IMR-90 (cell line): ENCODE measurements at regions not wholly inside any gene's neighbourhood (a gene's known extent, or its start where the extent isn't known, plus 50 kb on each side); places are given as distances from the start of the nearest gene placed in this dataset.

Source experiments
- ATAC-seq: fragments of 200-7000 bp; cut with Tn5 transposase; 2 replicates; pipeline ENCODE4 v1.9.1; 2020; ENCODE audit warnings: low read depth, mild to moderate bottlenecking, moderate library complexity
- BruUV-seq: library from RNA; stranded (reverse); fragments of 400-500 nt; replicated peaks from 2 replicates; lab custom pipeline; 2021; lab: Mats Ljungman, UMichigan
- CTCF ChIA-PET: fragments of 300-600 bp; formaldehyde crosslinking; extraction: SDS; loops from one replicate; lab custom pipeline; 2021; ENCODE audit warnings: antibody characterized with exemption; lab: Yijun Ruan, JAX
- POLR2A ChIA-PET: fragments of 300-600 bp; sonication (Branson Sonifier 250); formaldehyde crosslinking; loops from one replicate; lab custom pipeline; 2022; ENCODE audit warnings: antibody characterized with exemption; ENCODE audit not compliant: unreplicated experiment; lab: Charles Lee
- DNase-seq: peaks from one replicate; pipeline ENCODE4 v3.0.0; 2013
- H2AFZ ChIP-seq: replicated peaks from 2 replicates; pipeline ENCODE3; 2013; ENCODE audit warnings: low read length, mild to moderate bottlenecking; ENCODE audit not compliant: poor library complexity
- H2AK5ac ChIP-seq: 2 replicates; pipeline ENCODE4 v1.6.1; 2013; ENCODE audit warnings: low read depth, low read length, inconsistent platforms
- H2AK9ac ChIP-seq: replicated peaks from 2 replicates; pipeline ENCODE3; 2013; ENCODE audit warnings: mild to moderate bottlenecking, low read depth, low read length, moderate library complexity; ENCODE audit not compliant: poor library complexity
- H2BK120ac ChIP-seq: 2 replicates; pipeline ENCODE4 v1.6.1; 2013; ENCODE audit warnings: low read depth, low read length, inconsistent platforms
- H2BK15ac ChIP-seq: 3 replicates; pipeline ENCODE4 v1.6.1; 2013; ENCODE audit warnings: low read depth, low read length, inconsistent platforms
- H2BK20ac ChIP-seq: 2 replicates; pipeline ENCODE4 v1.6.1; 2013; ENCODE audit warnings: low read depth, mild to moderate bottlenecking, inconsistent platforms, low read length, moderate library complexity
- H2BK5ac ChIP-seq: 2 replicates; pipeline ENCODE4 v1.6.1; 2013; ENCODE audit warnings: mild to moderate bottlenecking, low read depth, low read length, inconsistent platforms; ENCODE audit not compliant: poor library complexity, severe bottlenecking
- H3K14ac ChIP-seq: replicated peaks from 2 replicates; pipeline ENCODE4 v1.6.1; 2013; ENCODE audit warnings: low read depth, low read length, inconsistent platforms
- H3K18ac ChIP-seq: 2 replicates; pipeline ENCODE4 v1.6.1; 2013; ENCODE audit warnings: low read depth, low read length, control low read depth
- H3K23ac ChIP-seq: 2 replicates; pipeline ENCODE4 v1.6.1; 2013; ENCODE audit warnings: low read depth, low read length, inconsistent platforms
- H3K27ac ChIP-seq: 2 replicates; pipeline ENCODE4 v1.5.1; 2013; ENCODE audit warnings: mild to moderate bottlenecking, control low read depth, low read length; ENCODE audit not compliant: insufficient read depth
- H3K27me3 ChIP-seq: 2 replicates; pipeline ENCODE4 v1.6.1; 2013; ENCODE audit warnings: low read length; ENCODE audit not compliant: control insufficient read depth, insufficient read depth
- H3K36me3 ChIP-seq: 2 replicates; pipeline ENCODE4 v1.6.1; 2013; ENCODE audit warnings: low read length, mixed read lengths; ENCODE audit not compliant: control insufficient read depth, insufficient read depth
- H3K4ac ChIP-seq: 2 replicates; pipeline ENCODE4 v1.6.1; 2013; ENCODE audit warnings: low read depth, low read length, inconsistent platforms
- H3K4me1 ChIP-seq: 2 replicates; pipeline ENCODE4 v1.6.1; 2013; ENCODE audit warnings: low read length, mixed read lengths; ENCODE audit not compliant: control insufficient read depth, insufficient read depth
- H3K4me2 ChIP-seq: 2 replicates; pipeline ENCODE4 v1.6.1; 2013; ENCODE audit warnings: low read depth, mild to moderate bottlenecking, control low read depth, low read length, moderate library complexity
- H3K4me3 ChIP-seq: 2 replicates; pipeline ENCODE4 v1.5.1; 2013; ENCODE audit warnings: low read depth, mild to moderate bottlenecking, control low read depth, low read length, moderate library complexity; ENCODE audit not compliant: insufficient read depth
- H3K56ac ChIP-seq: 2 replicates; pipeline ENCODE4 v1.6.1; 2013; ENCODE audit warnings: low read length, inconsistent platforms; ENCODE audit not compliant: insufficient read depth; ENCODE audit errors: extremely low read depth
- H3K79me1 ChIP-seq, 2 experiments: 2 replicates each; pipeline ENCODE4 v1.6.1; 2013; ENCODE audit warnings: low read length in 2 of 2, inconsistent platforms in 1 of 2, low read depth in 1 of 2
- H3K9ac ChIP-seq: 2 replicates; pipeline ENCODE4 v1.6.1; 2013; ENCODE audit warnings: low read depth, low read length, control low read depth
- H3K9me1 ChIP-seq: 2 replicates; pipeline ENCODE4 v1.6.1; 2013; ENCODE audit warnings: low read length, inconsistent platforms; ENCODE audit not compliant: insufficient read depth
- H3K9me3 ChIP-seq: 2 replicates; pipeline ENCODE4 v1.6.1; 2013; ENCODE audit warnings: low read length; ENCODE audit not compliant: control insufficient read depth, insufficient read depth
- H4K20me1 ChIP-seq: 2 replicates; pipeline ENCODE4 v1.6.1; 2013; ENCODE audit warnings: low read length, inconsistent platforms; ENCODE audit not compliant: insufficient read depth
- H4K5ac ChIP-seq: 2 replicates; pipeline ENCODE4 v1.6.1; 2013; ENCODE audit warnings: mild to moderate bottlenecking, low read depth, low read length, control low read depth
- H4K8ac ChIP-seq, 2 experiments: 2 replicates each; pipeline ENCODE4 v1.6.1; 2013; ENCODE audit warnings: low read depth in 2 of 2, low read length in 2 of 2, control low read depth in 1 of 2, inconsistent platforms in 1 of 2
- H4K91ac ChIP-seq: 2 replicates; pipeline ENCODE4 v1.6.1; 2013; ENCODE audit warnings: low read depth, low read length, inconsistent platforms; ENCODE audit not compliant: insufficient read depth
- BHLHE40 ChIP-seq: fragments of 150-350 bp; IDR thresholded peaks from 2 replicates; pipeline ENCODE4 v1.6.1; 2016; ENCODE audit warnings: mild to moderate bottlenecking, low read depth, low read length
- CEBPB ChIP-seq: IDR thresholded peaks from 2 replicates; pipeline ENCODE4 v1.6.1; 2012; ENCODE audit warnings: low read depth, low read length, improper control_type of control experiment
- CHD1 ChIP-seq: IDR thresholded peaks from 2 replicates; pipeline ENCODE4 v1.6.1; 2012; ENCODE audit warnings: low read depth, low read length, improper control_type of control experiment
- FOS ChIP-seq: fragments of 150-350 bp; IDR thresholded peaks from 2 replicates; pipeline ENCODE4 v1.6.1; 2016; ENCODE audit warnings: low read depth, low read length
- MAZ ChIP-seq: IDR thresholded peaks from 2 replicates; pipeline ENCODE4 v1.6.1; 2012; ENCODE audit warnings: low read depth, mild to moderate bottlenecking, low read length, improper control_type of control experiment, moderate library complexity, borderline replicate concordance
- MXI1 ChIP-seq: IDR thresholded peaks from 2 replicates; pipeline ENCODE4 v1.6.1; 2012; ENCODE audit warnings: low read depth, mild to moderate bottlenecking, low read length, moderate library complexity, borderline replicate concordance
- NFE2L2 ChIP-seq: fragments of 150-350 bp; IDR thresholded peaks from 2 replicates; pipeline ENCODE4 v1.6.1; 2016; ENCODE audit warnings: low read depth, mild to moderate bottlenecking, low read length
- POLR2A ChIP-seq: IDR thresholded peaks from 2 replicates; pipeline ENCODE4 v1.6.1; 2012; ENCODE audit warnings: mild to moderate bottlenecking, low read depth, low read length
- RAD21 ChIP-seq: IDR thresholded peaks from 2 replicates; pipeline ENCODE4 v1.6.1; 2012; ENCODE audit warnings: low read length, improper control_type of control experiment
- RCOR1 ChIP-seq: IDR thresholded peaks from 2 replicates; pipeline ENCODE4 v1.6.1; 2012; ENCODE audit warnings: mild to moderate bottlenecking, low read length, improper control_type of control experiment; ENCODE audit not compliant: insufficient replicate concordance
- RFX5 ChIP-seq: IDR thresholded peaks from 2 replicates; pipeline ENCODE4 v1.8.0; 2012; ENCODE audit warnings: low read depth, mild to moderate bottlenecking, low read length, moderate library complexity
- SMC3 ChIP-seq: fragments of 150-350 bp; IDR thresholded peaks from 2 replicates; pipeline ENCODE4 v1.6.1; 2016; ENCODE audit warnings: low read depth, mild to moderate bottlenecking, antibody characterized with exemption, low read length, moderate library complexity
- WGBS, 2 experiments: methylation state at CpG; one replicate each; pipeline versions ENCODE4 v1.1.5 to v1.1.7; 2013; ENCODE audit warnings: missing lambda C conversion rate in 2 of 2; ENCODE audit not compliant: insufficient read length in 1 of 2; ENCODE audit errors: extremely low coverage in 2 of 2; 5-methylcytosine and 5-hydroxymethylcytosine counted together
- dilution Hi-C: fragments of 300-500 bp; cut with HindIII; formaldehyde crosslinking; loops from one replicate; pipeline ENCODE4 v1.14.3; 2018; ENCODE audit warnings: low sequenced_read_pairs; ENCODE audit not compliant: unreplicated experiment
- in situ Hi-C: fragments of 300-500 bp; cut with MboI; formaldehyde crosslinking; loops from 3 replicates; pipeline ENCODE4 v1.14.3; 2019; ENCODE audit warnings: low sequenced_read_pairs, inconsistent platforms, mixed read lengths
- intact Hi-C: fragments of 100-400 bp; cut with micrococcal nuclease; formaldehyde crosslinking; loops from 2 replicates; pipeline ENCODE4 v1.10.0; 2022
- TF ChIP-seq, protein P1 (sequence below): fragments of 150-350 bp; IDR thresholded peaks from 2 replicates; pipeline ENCODE4 v1.6.1; 2016; ENCODE audit warnings: low read depth, mild to moderate bottlenecking, low read length, moderate library complexity, borderline replicate concordance
- TF ChIP-seq, protein P2 (sequence below): conservative IDR thresholded peaks from 2 replicates; pipeline ENCODE4 v1.5.1; 2012; ENCODE audit warnings: mild to moderate bottlenecking, low read depth, low read length, improper control_type of control experiment
- TF ChIP-seq, protein P3 (sequence below): fragments of 150-350 bp; IDR thresholded peaks from 2 replicates; pipeline ENCODE4 v1.6.1; 2017; ENCODE audit warnings: mild to moderate bottlenecking, antibody characterized with exemption, low read length, low read depth

DNA sequence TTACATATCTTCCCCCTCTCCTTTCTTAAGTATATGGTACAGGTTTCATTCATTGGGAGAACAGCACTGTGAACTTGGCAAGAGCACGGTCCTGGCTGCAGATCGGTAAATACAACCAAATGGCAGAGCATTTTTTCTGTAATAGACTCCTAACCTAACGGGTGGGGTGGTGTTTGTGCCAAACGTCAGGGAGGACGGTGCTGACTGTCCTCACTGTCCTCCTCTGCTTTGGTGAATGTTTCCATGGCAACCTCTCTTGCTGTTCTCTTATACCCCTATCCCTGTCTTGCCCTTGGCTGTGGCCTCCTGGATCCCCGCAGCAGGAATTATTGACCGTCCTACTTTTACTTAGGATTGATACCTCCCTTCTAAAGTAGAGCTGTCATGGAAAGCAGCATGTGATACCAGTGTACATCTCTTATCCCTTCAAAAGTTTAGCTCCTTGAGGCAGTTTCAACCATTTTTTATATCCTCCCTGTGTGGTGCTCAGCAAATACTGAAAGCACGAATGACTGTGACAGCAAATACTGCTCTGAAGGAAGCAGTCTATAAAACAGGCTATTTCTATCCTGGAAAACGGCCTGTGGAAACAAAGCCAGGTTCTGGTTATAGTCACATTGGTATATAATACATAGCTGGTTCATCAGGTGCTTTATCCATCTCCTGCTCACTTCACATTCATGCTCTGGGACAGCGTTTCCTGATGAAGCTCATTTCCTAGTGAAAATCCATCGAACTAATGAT is 275.4 kb upstream of the C2CD4B start:
- H3K56ac ChIP-seq = no peak overlapping the region
- peaks cover 19% of the 10 kb centered on the region for H3K4me1 ChIP-seq
- 90% methylated on average over 4 of the region's 11 CpGs; no CpG with 5 or more reads in 1 of the 2 experiments for whole genome bisulfite sequencing, 2 experiments
- peak overlapping the region; percentile 68; the same call in 2 of the 3 replicates for H2BK15ac ChIP-seq
- H2AK9ac ChIP-seq = no peak overlapping the region
- POLR2A ChIA-PET = no interaction called here
- 0 out of 2 replicates have a peak overlapping the region, but pooled peaks have one; percentile 15 for H4K5ac ChIP-seq
- H3K27ac ChIP-seq = no peak overlapping the region
- peak overlapping the region; percentile 60; the same call in 1 of the 2 replicates for H3K4ac ChIP-seq
- no peaks in the 10 kb centered on the region for H3K27me3 ChIP-seq
- peaks cover 10% of the 10 kb centered on the region for H4K20me1 ChIP-seq
- H3K4me2 ChIP-seq = no peak overlapping the region
- peak overlapping the region; percentile 27 for H3K18ac ChIP-seq
- dilution Hi-C loops (no loop called here), intact Hi-C loops (no loop called here), in situ Hi-C loops (no loop called here)
- H3K79me1 ChIP-seq = peaks cover 23 to 36% of the 10 kb centered on the region in 2 experiments
- no TSS peak for BruUV-seq
- peak overlapping the region; percentile 79 for H2AK5ac ChIP-seq
- H3K9me1 ChIP-seq = peaks cover 33% of the 10 kb centered on the region
- H3K4me3 ChIP-seq = no peak overlapping the region
- H2AFZ ChIP-seq = no peak overlapping the region
- no peak overlapping the region for H2BK5ac ChIP-seq
- peak overlapping the region; percentile 44; the same call in 1 of the 2 replicates for H4K91ac ChIP-seq
- no peak overlapping the region for H3K23ac ChIP-seq
- H3K36me3 ChIP-seq = no peaks in the 10 kb centered on the region
- ATAC-seq (no peak), DNase-seq (no peak)
- H2BK20ac ChIP-seq = 0 out of 2 replicates have a peak overlapping the region, but pooled peaks have one; percentile 25
- peak overlapping the region; percentile 39; the same call in 1 of the 2 replicates for H2BK120ac ChIP-seq
- no peaks in the 10 kb centered on the region for H3K9me3 ChIP-seq
- CTCF ChIA-PET = no interaction called here
- no peak overlapping the region for H3K9ac ChIP-seq
- peak overlapping the region; percentile 20; the same call in 1 of the 2 replicates for H3K14ac ChIP-seq
- H4K8ac ChIP-seq = 0 out of 4 replicates have a peak overlapping the region, but pooled peaks of 1 of the 2 experiments have one; percentile 3
- TF ChIP-seq NFE2L2 (no peak), SMC3 (no peak), MXI1 (no peak), MAZ (no peak), RFX5 (no peak), FOS (no peak), BHLHE40 (no peak), CEBPB (no peak), RAD21 (no peak), POLR2A (no peak), RCOR1 (no peak), CHD1 (no peak)
- TF ChIP-seq, protein P1, sequence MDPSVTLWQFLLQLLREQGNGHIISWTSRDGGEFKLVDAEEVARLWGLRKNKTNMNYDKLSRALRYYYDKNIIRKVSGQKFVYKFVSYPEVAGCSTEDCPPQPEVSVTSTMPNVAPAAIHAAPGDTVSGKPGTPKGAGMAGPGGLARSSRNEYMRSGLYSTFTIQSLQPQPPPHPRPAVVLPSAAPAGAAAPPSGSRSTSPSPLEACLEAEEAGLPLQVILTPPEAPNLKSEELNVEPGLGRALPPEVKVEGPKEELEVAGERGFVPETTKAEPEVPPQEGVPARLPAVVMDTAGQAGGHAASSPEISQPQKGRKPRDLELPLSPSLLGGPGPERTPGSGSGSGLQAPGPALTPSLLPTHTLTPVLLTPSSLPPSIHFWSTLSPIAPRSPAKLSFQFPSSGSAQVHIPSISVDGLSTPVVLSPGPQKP = no peak
- TF ChIP-seq, protein P2, sequence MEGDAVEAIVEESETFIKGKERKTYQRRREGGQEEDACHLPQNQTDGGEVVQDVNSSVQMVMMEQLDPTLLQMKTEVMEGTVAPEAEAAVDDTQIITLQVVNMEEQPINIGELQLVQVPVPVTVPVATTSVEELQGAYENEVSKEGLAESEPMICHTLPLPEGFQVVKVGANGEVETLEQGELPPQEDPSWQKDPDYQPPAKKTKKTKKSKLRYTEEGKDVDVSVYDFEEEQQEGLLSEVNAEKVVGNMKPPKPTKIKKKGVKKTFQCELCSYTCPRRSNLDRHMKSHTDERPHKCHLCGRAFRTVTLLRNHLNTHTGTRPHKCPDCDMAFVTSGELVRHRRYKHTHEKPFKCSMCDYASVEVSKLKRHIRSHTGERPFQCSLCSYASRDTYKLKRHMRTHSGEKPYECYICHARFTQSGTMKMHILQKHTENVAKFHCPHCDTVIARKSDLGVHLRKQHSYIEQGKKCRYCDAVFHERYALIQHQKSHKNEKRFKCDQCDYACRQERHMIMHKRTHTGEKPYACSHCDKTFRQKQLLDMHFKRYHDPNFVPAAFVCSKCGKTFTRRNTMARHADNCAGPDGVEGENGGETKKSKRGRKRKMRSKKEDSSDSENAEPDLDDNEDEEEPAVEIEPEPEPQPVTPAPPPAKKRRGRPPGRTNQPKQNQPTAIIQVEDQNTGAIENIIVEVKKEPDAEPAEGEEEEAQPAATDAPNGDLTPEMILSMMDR = no peak
- TF ChIP-seq, protein P3, sequence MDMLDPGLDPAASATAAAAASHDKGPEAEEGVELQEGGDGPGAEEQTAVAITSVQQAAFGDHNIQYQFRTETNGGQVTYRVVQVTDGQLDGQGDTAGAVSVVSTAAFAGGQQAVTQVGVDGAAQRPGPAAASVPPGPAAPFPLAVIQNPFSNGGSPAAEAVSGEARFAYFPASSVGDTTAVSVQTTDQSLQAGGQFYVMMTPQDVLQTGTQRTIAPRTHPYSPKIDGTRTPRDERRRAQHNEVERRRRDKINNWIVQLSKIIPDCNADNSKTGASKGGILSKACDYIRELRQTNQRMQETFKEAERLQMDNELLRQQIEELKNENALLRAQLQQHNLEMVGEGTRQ = no peak
